Hepatocyte (in vitro differentiated cells): ENCODE measurements at regions not wholly inside any gene's neighbourhood (a gene's known extent, or its start where the extent isn't known, plus 50 kb on each side); places are given as distances from the start of the nearest gene placed in this dataset.

Experiments
- DNase-seq: peaks from one replicate; pipeline ENCODE4 v3.0.0-alpha.2; 2016; ENCODE audit warnings: low spot score
- H2AFZ ChIP-seq: fragments of 200-600 bp; sonication (generic); 2 replicates; pipeline ENCODE4 v1.6.0; 2016; ENCODE audit warnings: antibody characterized with exemption, mild to moderate bottlenecking
- H3K27ac ChIP-seq: fragments of 200-600 bp; sonication (generic); 2 replicates; pipeline ENCODE4 v1.5.1; 2016; ENCODE audit warnings: mild to moderate bottlenecking
- H3K27me3 ChIP-seq: fragments of 200-600 bp; sonication (generic); 2 replicates; pipeline ENCODE4 v1.6.1; 2016
- H3K36me3 ChIP-seq: fragments of 200-600 bp; sonication (generic); replicated peaks from 2 replicates; pipeline ENCODE4 v1.5.1; 2016; ENCODE audit warnings: low read depth; ENCODE audit not compliant: insufficient read depth
- H3K4me1 ChIP-seq: fragments of 200-600 bp; sonication (generic); 2 replicates; pipeline ENCODE4 v1.5.1; 2016; ENCODE audit warnings: mild to moderate bottlenecking, moderate library complexity; ENCODE audit not compliant: insufficient read depth
- H3K4me2 ChIP-seq: fragments of 200-600 bp; sonication (generic); 2 replicates; pipeline ENCODE4 v1.6.0; 2016
- H3K4me3 ChIP-seq: fragments of 200-600 bp; sonication (generic); 2 replicates; pipeline ENCODE4 v1.5.1; 2016; ENCODE audit warnings: mild to moderate bottlenecking
- H3K79me2 ChIP-seq: fragments of 200-600 bp; sonication (generic); 2 replicates; pipeline ENCODE4 v1.6.0; 2017; ENCODE audit warnings: mild to moderate bottlenecking
- H3K9me2 ChIP-seq: fragments of 200-600 bp; sonication (generic); replicated peaks from 2 replicates; pipeline ENCODE4 v1.6.0; 2017; ENCODE audit warnings: mild to moderate bottlenecking; ENCODE audit not compliant: insufficient read depth
- H3K9me3 ChIP-seq: fragments of 200-600 bp; sonication (generic); 2 replicates; pipeline ENCODE4 v1.5.1; 2016; ENCODE audit warnings: low read depth, mild to moderate bottlenecking
- H4K20me1 ChIP-seq: fragments of 200-600 bp; sonication (generic); 2 replicates; pipeline ENCODE4 v1.6.0; 2016; ENCODE audit warnings: mild to moderate bottlenecking; ENCODE audit not compliant: insufficient read depth, poor library complexity, severe bottlenecking
- CTCF ChIP-seq: fragments of 200-600 bp; sonication (generic); IDR thresholded peaks from 2 replicates; pipeline ENCODE4 v1.5.1; 2016; ENCODE audit warnings: antibody characterized with exemption, mild to moderate bottlenecking; ENCODE audit not compliant: poor library complexity
- EZH2 ChIP-seq: fragments of 200-600 bp; sonication (generic); IDR thresholded peaks from 2 replicates; pipeline ENCODE4 v1.6.1; 2016; ENCODE audit warnings: antibody characterized with exemption, mild to moderate bottlenecking, borderline replicate concordance
- EZH2phosphoT487 ChIP-seq: fragments of 200-600 bp; sonication (generic); IDR thresholded peaks from one replicate; pipeline ENCODE4 v1.6.1; 2018; ENCODE audit warnings: antibody characterized with exemption, mild to moderate bottlenecking, low read depth, moderate library complexity; ENCODE audit not compliant: unreplicated experiment, severe bottlenecking
- WGBS: methylation state at CpG from one replicate; pipeline ENCODE4 v1.1.6; 2016; ENCODE audit warnings: low lambda C conversion rate; ENCODE audit errors: missing lambda C conversion rate; 5-methylcytosine and 5-hydroxymethylcytosine counted together

DNA sequence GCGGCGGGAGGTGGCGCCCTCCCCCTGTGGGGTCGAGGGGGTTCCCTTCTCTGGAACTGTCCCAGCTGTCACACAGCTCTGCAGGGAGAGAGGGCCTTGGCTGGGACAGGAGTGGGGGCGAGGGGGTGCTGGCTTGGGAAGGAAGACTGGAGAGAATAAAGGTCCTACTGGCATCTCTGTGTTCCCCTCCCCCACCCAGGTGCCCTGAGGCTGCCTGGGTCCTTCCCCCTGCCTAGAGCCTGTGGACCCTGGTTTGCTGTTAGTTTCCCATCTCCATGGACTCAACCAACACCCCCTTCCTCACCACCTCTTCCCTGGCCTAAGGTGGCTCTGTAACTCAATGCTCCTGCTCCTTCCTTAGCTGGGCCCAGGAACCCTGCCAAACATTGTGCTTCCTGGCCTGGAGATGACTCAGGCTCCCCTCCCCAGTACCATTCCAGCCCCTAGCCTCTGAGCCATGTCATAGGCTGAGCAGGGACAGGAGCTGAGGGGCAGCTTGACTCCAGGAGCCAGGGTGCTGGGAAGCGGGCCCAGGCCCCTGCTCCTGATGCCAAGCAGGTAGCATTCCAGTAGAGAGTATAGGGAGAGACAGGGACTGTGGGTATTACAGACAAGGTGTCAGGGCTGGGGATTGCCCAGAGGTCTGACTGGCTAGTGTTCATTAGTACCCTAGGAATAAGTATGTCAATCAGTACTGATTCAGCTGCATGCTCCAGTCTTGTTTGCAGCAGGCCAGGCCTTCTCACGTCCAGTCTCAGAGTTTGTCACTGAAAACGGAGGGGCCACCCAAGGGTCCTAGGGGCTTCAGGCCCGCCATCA, 100.7 kb downstream of the EFNB1 start:
- Histone ChIP-seq H3K4me2 (no peak overlapping the region), H3K4me1 (peaks cover 4% of the 10 kb centered on the region), H3K27ac (no peak overlapping the region), H3K9me3 (no peaks in the 10 kb centered on the region), H2AFZ (no peak overlapping the region), H3K4me3 (no peak overlapping the region), H3K36me3 (no peaks in the 10 kb centered on the region), H3K79me2 (no peaks in the 10 kb centered on the region), H3K27me3 (no peaks in the 10 kb centered on the region), H3K9me2 (no peaks in the 10 kb centered on the region), H4K20me1 (no peaks in the 10 kb centered on the region)
- no peak for TF ChIP-seq CTCF
- TF ChIP-seq EZH2, result no peak
- no peak for TF ChIP-seq EZH2phosphoT487
- 71% methylated on average over 9 of the region's 9 CpGs for WGBS
- DNase-seq, result no peak

- no peak for DNase-seq
- TF ChIP-seq EZH2phosphoT487 (no peak), EZH2 (no peak), CTCF (no peak)
- H3K9me3 ChIP-seq, result no peaks in the 10 kb centered on the region
- H3K36me3 ChIP-seq, result no peaks in the 10 kb centered on the region
- no peaks in the 10 kb centered on the region for H3K79me2 ChIP-seq
- H3K4me3 ChIP-seq, result no peak overlapping the region
- WGBS, result 85% methylated on average over 6 of the region's 7 CpGs
- no peaks in the 10 kb centered on the region for H4K20me1 ChIP-seq
- H3K4me1 ChIP-seq, result peaks cover 4% of the 10 kb centered on the region
- H3K9me2 ChIP-seq, result no peaks in the 10 kb centered on the region
- H3K27me3 ChIP-seq, result no peaks in the 10 kb centered on the region
- H3K27ac ChIP-seq, result no peak overlapping the region
- H2AFZ ChIP-seq, result no peak overlapping the region
- H3K4me2 ChIP-seq, result no peak overlapping the region
These were observed 99.6 kb downstream of the EFNB1 start for GRCh38 chrX:68928401-68928800.

- Histone ChIP-seq H3K79me2 (no peaks in the 10 kb centered on the region), H3K4me2 (no peak overlapping the region), H3K27ac (no peak overlapping the region), H3K9me3 (no peaks in the 10 kb centered on the region), H3K36me3 (no peaks in the 10 kb centered on the region), H3K4me3 (no peak overlapping the region), H3K9me2 (no peaks in the 10 kb centered on the region), H2AFZ (no peak overlapping the region), H3K27me3 (no peaks in the 10 kb centered on the region), H3K4me1 (no peaks in the 10 kb centered on the region), H4K20me1 (no peaks in the 10 kb centered on the region)
- TF ChIP-seq EZH2phosphoT487 (no peak), EZH2 (no peak), CTCF (no peak)
- 67% methylated on average over 5 of the region's 5 CpGs for WGBS
- DNase-seq, result no peak
These were observed 98.4 kb downstream of the EFNB1 start for GRCh38 chrX:68927178-68927577.
